ENCODE measurements at regions not wholly inside any gene's neighbourhood (a gene's known extent, or its start where the extent isn't known, plus 50 kb on each side); places are given as distances from the start of the nearest gene placed in this dataset.

- no peaks in the 10 kb centered on the region for H3K4me1 ChIP-seq (ENCODE audit: insufficient read depth, low read length)
- H3K9me3 ChIP-seq (ENCODE audit: control insufficient read depth, low read depth, low read length): no peaks in the 10 kb centered on the region
- no peak overlapping the region for H3K56ac ChIP-seq (ENCODE audit: insufficient read length, low read depth, low read length)
- Mint-ChIP-seq H3K4me1 (peaks cover 10 to 18% of the 10 kb centered on the region in 2 experiments), H3K36me3 (ENCODE audit: insufficient read depth in 1 of 3, low read depth in 3 of 3) (peaks cover 4 to 21% (median 7%) of the 10 kb centered on the region in 3 experiments), H3K27me3 (ENCODE audit: low read depth) (no peaks in the 10 kb centered on the region; the same call in 1 of the 2 replicates), H3K4me3 (no peak overlapping the region), H3K27ac (no peak overlapping the region), H3K9me3 (peaks cover 13 to 19% of the 10 kb centered on the region in 2 experiments)
- no peak for DNase-seq
- H3K23me2 ChIP-seq (ENCODE audit: insufficient read length, low read depth, low read length, poor library complexity, severe bottlenecking): no peaks in the 10 kb centered on the region
- no peak overlapping the region for H3K18ac ChIP-seq (ENCODE audit: insufficient read length, low read depth, low read length)
- H2BK20ac ChIP-seq (ENCODE audit: low read depth, low read length, poor library complexity, severe bottlenecking): no peak overlapping the region
- no peak overlapping the region for H3K27ac ChIP-seq (ENCODE audit: insufficient read length, low read depth, low read length)
- no peak overlapping the region for H3K14ac ChIP-seq (ENCODE audit: insufficient read depth, low read length)
- no peak overlapping the region for H3K9ac ChIP-seq (ENCODE audit: extremely low read depth, insufficient read length, low read length)
- no peak overlapping the region for H4K8ac ChIP-seq (replicated peaks; ENCODE audit: insufficient read length, low read depth, low read length)
- no peaks in the 10 kb centered on the region for H4K20me1 ChIP-seq (ENCODE audit: control insufficient read depth, insufficient read depth, insufficient read length)
- H3T11ph ChIP-seq (ENCODE audit: low read length): no peak overlapping the region
- H3K79me1 ChIP-seq (ENCODE audit: insufficient read depth, low read depth, low read length, poor library complexity, severe bottlenecking): no peaks in the 10 kb centered on the region
- no peak overlapping the region for H2AFZ ChIP-seq (ENCODE audit: low read length)
- H2BK5ac ChIP-seq (ENCODE audit: insufficient read length, low read length): no peak overlapping the region
- H2BK12ac ChIP-seq (ENCODE audit: insufficient read length, low read depth, low read length): no peak overlapping the region
- no peak overlapping the region for H2BK15ac ChIP-seq (ENCODE audit: low read depth, low read length)
- no peak overlapping the region for H3K4me2 ChIP-seq (ENCODE audit: insufficient read depth, insufficient read length, low read length)
- no peak overlapping the region for H2AK5ac ChIP-seq (ENCODE audit: insufficient read length, low read length)
- H3K79me2 ChIP-seq (ENCODE audit: insufficient read depth, low read length): no peaks in the 10 kb centered on the region; the same call in 1 of the 2 replicates
- H4K91ac ChIP-seq (ENCODE audit: insufficient read length, low read depth, low read length): no peak overlapping the region
- TF ChIP-seq, protein P1, sequence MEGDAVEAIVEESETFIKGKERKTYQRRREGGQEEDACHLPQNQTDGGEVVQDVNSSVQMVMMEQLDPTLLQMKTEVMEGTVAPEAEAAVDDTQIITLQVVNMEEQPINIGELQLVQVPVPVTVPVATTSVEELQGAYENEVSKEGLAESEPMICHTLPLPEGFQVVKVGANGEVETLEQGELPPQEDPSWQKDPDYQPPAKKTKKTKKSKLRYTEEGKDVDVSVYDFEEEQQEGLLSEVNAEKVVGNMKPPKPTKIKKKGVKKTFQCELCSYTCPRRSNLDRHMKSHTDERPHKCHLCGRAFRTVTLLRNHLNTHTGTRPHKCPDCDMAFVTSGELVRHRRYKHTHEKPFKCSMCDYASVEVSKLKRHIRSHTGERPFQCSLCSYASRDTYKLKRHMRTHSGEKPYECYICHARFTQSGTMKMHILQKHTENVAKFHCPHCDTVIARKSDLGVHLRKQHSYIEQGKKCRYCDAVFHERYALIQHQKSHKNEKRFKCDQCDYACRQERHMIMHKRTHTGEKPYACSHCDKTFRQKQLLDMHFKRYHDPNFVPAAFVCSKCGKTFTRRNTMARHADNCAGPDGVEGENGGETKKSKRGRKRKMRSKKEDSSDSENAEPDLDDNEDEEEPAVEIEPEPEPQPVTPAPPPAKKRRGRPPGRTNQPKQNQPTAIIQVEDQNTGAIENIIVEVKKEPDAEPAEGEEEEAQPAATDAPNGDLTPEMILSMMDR (conservative IDR thresholded peaks at IDR 0.05): no peak
- no peaks in the 10 kb centered on the region for H3K27me3 ChIP-seq (ENCODE audit: insufficient read depth, low read length)
- no CpG with 5 or more reads among the region's 17 CpGs for WGBS (ENCODE audit: extremely low coverage, insufficient read length, low lambda C conversion rate)
- no peak overlapping the region for H3K23ac ChIP-seq (ENCODE audit: insufficient read length, low read depth, low read length)
- H4K5ac ChIP-seq (ENCODE audit: insufficient read length, low read depth, low read length): no peak overlapping the region
- H3K4ac ChIP-seq (ENCODE audit: low read depth, low read length): no peak overlapping the region
- H2BK120ac ChIP-seq (ENCODE audit: low read depth, low read length, poor library complexity, severe bottlenecking): no peak overlapping the region
Measured at GRCh38 chr2:134109246-134109645, 144.6 kb upstream of the MGAT5 start.
